Neuronal stem cell (in vitro differentiated cells): ENCODE measurements at regions not wholly inside any gene's neighbourhood (a gene's known extent, or its start where the extent isn't known, plus 50 kb on each side); places are given as distances from the start of the nearest gene placed in this dataset.
"Not testable (repeated sequence)": the region's sequence is repeated elsewhere in the genome, so short reads cannot be mapped to it uniquely, and the experiment has no call there.

ENCODE experiments used
- DNase-seq: peaks from one replicate; pipeline ENCODE4 v3.0.0-alpha.2; 2013; ENCODE audit warnings: low spot score
- H2AFZ ChIP-seq: one replicate; pipeline ENCODE4 v1.6.1; 2013; ENCODE audit warnings: mild to moderate bottlenecking, low read length, inconsistent platforms
- H2AK5ac ChIP-seq: 2 replicates; pipeline ENCODE4 v1.6.1; 2013; ENCODE audit warnings: low read depth, mild to moderate bottlenecking, inconsistent platforms, low read length, moderate library complexity, mixed read lengths
- H2BK120ac ChIP-seq: 2 replicates; pipeline ENCODE4 v1.6.1; 2013; ENCODE audit warnings: low read depth, mild to moderate bottlenecking, inconsistent platforms, low read length, moderate library complexity, mixed read lengths
- H2BK12ac ChIP-seq: one replicate; pipeline ENCODE4 v1.6.1; 2013; ENCODE audit warnings: low read length, inconsistent platforms
- H2BK15ac ChIP-seq: 2 replicates; pipeline ENCODE4 v1.6.1; 2013; ENCODE audit warnings: mild to moderate bottlenecking, low read length, inconsistent platforms, mixed read lengths
- H2BK5ac ChIP-seq: one replicate; pipeline ENCODE4 v1.6.1; 2013; ENCODE audit warnings: inconsistent platforms, mild to moderate bottlenecking, low read length, moderate library complexity
- H3K14ac ChIP-seq: one replicate; pipeline ENCODE4 v1.6.1; 2013; ENCODE audit warnings: low read length, inconsistent platforms
- H3K18ac ChIP-seq: 2 replicates; pipeline ENCODE4 v1.6.1; 2013; ENCODE audit warnings: low read length, inconsistent platforms
- H3K23ac ChIP-seq: 2 replicates; pipeline ENCODE4 v1.6.1; 2013; ENCODE audit warnings: low read depth, mild to moderate bottlenecking, mixed read lengths, low read length, inconsistent platforms; ENCODE audit not compliant: poor library complexity
- H3K27ac ChIP-seq: replicated peaks from 3 replicates; pipeline ENCODE4 v1.5.1; 2013; ENCODE audit warnings: low read length, inconsistent platforms
- H3K27me3 ChIP-seq, 3 experiments: 2 replicates each; pipeline ENCODE4 v1.6.1; 2013; ENCODE audit warnings: low read length in 3 of 3, mild to moderate bottlenecking in 2 of 3, inconsistent platforms in 1 of 3, low read depth in 1 of 3, mixed read lengths in 1 of 3, moderate library complexity in 1 of 3; ENCODE audit not compliant: control insufficient read depth in 3 of 3, insufficient read depth in 3 of 3
- H3K36me3 ChIP-seq, 2 donors: replicated peaks in 1 of 2; 2 replicates each; pipeline ENCODE4 v1.6.1; 2013; ENCODE audit warnings: low read length in 2 of 2; ENCODE audit not compliant: control insufficient read depth in 2 of 2, insufficient read depth in 2 of 2
- H3K4ac ChIP-seq: 2 replicates; pipeline ENCODE4 v1.6.1; 2013; ENCODE audit warnings: inconsistent platforms, mild to moderate bottlenecking, low read length, moderate library complexity
- H3K4me1 ChIP-seq, 2 donors: 1 replicate in 1 of 2; 2 replicates in 1 of 2; pipeline ENCODE4 v1.6.1; 2013; ENCODE audit warnings: low read length in 2 of 2, low read depth in 1 of 2; ENCODE audit not compliant: control insufficient read depth in 2 of 2, insufficient read depth in 1 of 2
- H3K4me2 ChIP-seq: one replicate; pipeline ENCODE4 v1.6.1; 2013; ENCODE audit warnings: mild to moderate bottlenecking, low read length, inconsistent platforms; ENCODE audit not compliant: insufficient read depth, poor library complexity, severe bottlenecking
- H3K4me3 ChIP-seq, 2 donors: 2 replicates each; pipeline ENCODE4 v1.5.1; 2013; ENCODE audit warnings: low read length in 2 of 2, mild to moderate bottlenecking in 2 of 2, inconsistent platforms in 1 of 2, moderate library complexity in 1 of 2
- H3K79me1 ChIP-seq: one replicate; pipeline ENCODE4 v1.6.1; 2013; ENCODE audit warnings: low read depth, mild to moderate bottlenecking, inconsistent platforms, low read length, moderate library complexity
- H3K9ac ChIP-seq: one replicate; pipeline ENCODE4 v1.6.1; 2013; ENCODE audit warnings: mild to moderate bottlenecking, low read depth, low read length, inconsistent platforms; ENCODE audit not compliant: poor library complexity
- H3K9me3 ChIP-seq, 2 donors: replicated peaks in 1 of 2; 2 replicates each; pipeline versions ENCODE3 to v1.6.1; 2013; ENCODE audit warnings: low read length in 2 of 2, mild to moderate bottlenecking in 2 of 2, inconsistent platforms in 1 of 2, low read depth in 1 of 2, mixed read lengths in 1 of 2, moderate library complexity in 1 of 2; ENCODE audit not compliant: control insufficient read depth in 2 of 2, insufficient read depth in 1 of 2
- H4K8ac ChIP-seq: one replicate; pipeline ENCODE4 v1.6.1; 2013; ENCODE audit warnings: low read depth, mild to moderate bottlenecking, inconsistent platforms, low read length, moderate library complexity
- H4K91ac ChIP-seq: one replicate; pipeline ENCODE4 v1.6.1; 2013; ENCODE audit warnings: low read length, low read depth, mild to moderate bottlenecking, inconsistent platforms; ENCODE audit not compliant: poor library complexity
- WGBS, 2 donors: extraction: QIAGEN DNeasy Blood & Tissue Kit; methylation state at CpG; one replicate each; pipeline ENCODE4 v1.1.7; 2013; ENCODE audit warnings: missing lambda C conversion rate in 2 of 2, mixed read lengths in 1 of 2; ENCODE audit not compliant: insufficient read length in 2 of 2, insufficient replicate concordance in 1 of 2; ENCODE audit errors: extremely low coverage in 2 of 2; 5-methylcytosine and 5-hydroxymethylcytosine counted together

DNA sequence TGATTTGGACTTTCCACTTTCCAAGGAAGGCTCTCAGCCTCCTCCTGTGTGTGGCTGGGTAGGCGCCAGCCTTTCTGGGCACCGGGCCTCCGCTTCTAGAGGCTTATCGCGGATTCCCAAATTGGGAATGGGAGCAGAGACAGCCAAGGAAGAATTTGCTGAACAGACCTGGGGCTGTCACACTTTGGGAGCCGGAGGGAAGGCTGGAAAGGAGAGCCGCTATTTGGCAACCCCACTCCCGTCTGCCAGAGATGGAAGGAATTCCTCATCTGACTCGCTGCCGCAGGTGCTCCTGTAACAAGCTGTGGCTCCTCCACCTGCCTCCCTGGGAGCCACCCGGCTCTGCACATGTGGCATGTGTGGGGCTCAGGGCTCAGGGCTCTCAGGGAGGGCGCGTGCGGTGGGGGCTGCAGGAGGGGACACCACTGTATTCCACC, 50.8 kb upstream of the ECHDC3 start:
- Histone ChIP-seq H2BK15ac (no peak overlapping the region), H3K9ac (no peak overlapping the region), H3K23ac (no peak overlapping the region), H2BK12ac (no peak overlapping the region), H3K4me3 (no peak overlapping the region), H4K91ac (no peak overlapping the region), H3K18ac (no peak overlapping the region), H3K4me2 (no peak overlapping the region), H3K14ac (no peak overlapping the region), H3K4me1 (no peaks in the 10 kb centered on the region), H2AFZ (no peak overlapping the region), H2AK5ac (no peak overlapping the region), H3K27me3 (peaks cover 0 to 2% (median 0%) of the 10 kb centered on the region in 3 experiments), H2BK5ac (no peak overlapping the region), H3K79me1 (no peaks in the 10 kb centered on the region), H3K4ac (no peak overlapping the region), H3K9me3 (no peaks in the 10 kb centered on the region), H3K36me3 (no peaks in the 10 kb centered on the region), H3K27ac (no peak overlapping the region), H4K8ac (no peak overlapping the region), H2BK120ac (no peak overlapping the region)
- DNase-seq, result no peak
- WGBS, 2 donors, result no CpG with 5 or more reads among the region's 14 CpGs

DNA sequence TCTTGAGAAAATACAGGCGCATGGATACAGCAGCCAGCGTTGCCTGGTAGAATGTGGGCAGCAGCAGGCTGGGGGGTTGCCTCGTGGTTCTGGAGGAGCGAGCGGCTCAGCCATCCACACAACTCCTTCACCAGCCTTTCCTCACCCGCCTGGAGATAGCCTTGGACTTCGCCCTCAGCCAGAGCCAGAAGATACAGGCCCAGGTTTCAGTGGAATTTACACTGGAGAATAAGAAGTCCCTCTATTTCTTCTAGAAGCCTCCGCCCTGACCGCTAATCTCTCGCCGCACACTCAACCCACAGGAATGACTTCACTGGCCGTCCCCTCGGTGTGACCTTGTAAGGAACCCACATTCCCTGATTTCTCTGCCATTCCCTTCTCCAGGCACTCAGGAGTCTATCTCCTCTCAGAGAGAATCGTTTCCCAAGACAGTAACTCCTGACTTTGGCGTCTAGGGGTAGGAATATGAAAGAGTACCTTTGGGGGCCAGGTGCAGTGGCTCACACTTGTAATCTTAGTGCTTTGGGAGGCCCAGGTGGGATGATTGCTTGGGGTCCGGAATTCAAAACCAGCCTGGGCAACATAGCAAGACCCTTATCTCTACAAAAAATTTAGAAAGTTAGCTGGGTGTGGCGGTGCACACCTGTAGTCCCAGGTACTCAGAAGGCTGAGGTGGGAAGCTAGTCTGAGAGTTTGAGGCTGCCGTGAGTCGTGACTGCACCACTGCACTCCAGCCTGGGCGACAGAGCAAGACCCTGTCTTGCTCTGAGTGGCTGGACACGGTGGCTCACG, 52.0 kb upstream of the ECHDC3 start:
- no peak overlapping the region for H3K27ac ChIP-seq
- H2BK15ac ChIP-seq, result no peak overlapping the region
- no peaks in the 10 kb centered on the region for H3K9me3 ChIP-seq
- H3K4ac ChIP-seq, result no peak overlapping the region
- H3K4me3 ChIP-seq, result no peak overlapping the region
- no peak overlapping the region for H3K14ac ChIP-seq
- peaks cover under 1% of the 10 kb centered on the region in 2 donors for H3K4me1 ChIP-seq
- no peaks in the 10 kb centered on the region for H3K79me1 ChIP-seq
- no CpG with 5 or more reads among the region's 22 CpGs for WGBS, 2 donors
- H3K9ac ChIP-seq, result no peak overlapping the region
- no peak overlapping the region for H2BK5ac ChIP-seq
- H3K23ac ChIP-seq, result no peak overlapping the region
- no peak for DNase-seq
- H3K36me3 ChIP-seq, result no peaks in the 10 kb centered on the region
- no peak overlapping the region for H3K4me2 ChIP-seq
- H2AK5ac ChIP-seq, result no peak overlapping the region
- no peak overlapping the region for H2BK120ac ChIP-seq
- H4K91ac ChIP-seq, result no peak overlapping the region
- H2AFZ ChIP-seq, result no peak overlapping the region
- peaks cover 0 to 2% (median 0%) of the 10 kb centered on the region in 3 experiments for H3K27me3 ChIP-seq
- H2BK12ac ChIP-seq, result no peak overlapping the region
- H4K8ac ChIP-seq, result no peak overlapping the region
- peak overlapping the region; percentile 19 for H3K18ac ChIP-seq

DNA sequence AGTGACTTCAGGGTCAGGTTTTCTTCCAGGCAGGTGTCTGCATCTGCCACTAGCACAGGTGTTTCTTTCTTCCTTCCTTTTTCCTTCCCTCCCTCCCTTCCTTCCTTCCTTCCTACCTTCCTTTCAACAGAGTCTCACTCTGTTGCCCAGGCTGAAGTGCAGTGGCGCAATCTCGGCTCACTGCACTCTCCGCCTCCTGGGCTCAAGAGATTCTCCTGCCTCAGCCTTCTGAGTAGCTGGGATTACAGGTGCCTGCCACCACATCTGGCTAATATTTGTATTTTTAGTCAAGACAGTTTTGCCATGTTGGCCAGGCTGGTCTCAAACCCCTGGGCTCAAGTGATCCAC, 53.8 kb upstream of the ECHDC3 start:
- H4K91ac ChIP-seq, DNase-seq, H3K18ac ChIP-seq, H2BK15ac ChIP-seq, H2AFZ ChIP-seq, H4K8ac ChIP-seq, H3K23ac ChIP-seq, H3K27me3 ChIP-seq, H2BK120ac ChIP-seq, H3K36me3 ChIP-seq, H3K79me1 ChIP-seq, H3K14ac ChIP-seq, H3K4me3 ChIP-seq, H3K4me1 ChIP-seq, H3K4ac ChIP-seq, H2AK5ac ChIP-seq, H2BK12ac ChIP-seq, H3K27ac ChIP-seq, H3K4me2 ChIP-seq, H2BK5ac ChIP-seq, H3K9me3 ChIP-seq: not testable (repeated sequence)
- WGBS, 2 donors, result no CpG with 5 or more reads among the region's 3 CpGs
- peak overlapping the region; percentile 9 for H3K9ac ChIP-seq

DNA sequence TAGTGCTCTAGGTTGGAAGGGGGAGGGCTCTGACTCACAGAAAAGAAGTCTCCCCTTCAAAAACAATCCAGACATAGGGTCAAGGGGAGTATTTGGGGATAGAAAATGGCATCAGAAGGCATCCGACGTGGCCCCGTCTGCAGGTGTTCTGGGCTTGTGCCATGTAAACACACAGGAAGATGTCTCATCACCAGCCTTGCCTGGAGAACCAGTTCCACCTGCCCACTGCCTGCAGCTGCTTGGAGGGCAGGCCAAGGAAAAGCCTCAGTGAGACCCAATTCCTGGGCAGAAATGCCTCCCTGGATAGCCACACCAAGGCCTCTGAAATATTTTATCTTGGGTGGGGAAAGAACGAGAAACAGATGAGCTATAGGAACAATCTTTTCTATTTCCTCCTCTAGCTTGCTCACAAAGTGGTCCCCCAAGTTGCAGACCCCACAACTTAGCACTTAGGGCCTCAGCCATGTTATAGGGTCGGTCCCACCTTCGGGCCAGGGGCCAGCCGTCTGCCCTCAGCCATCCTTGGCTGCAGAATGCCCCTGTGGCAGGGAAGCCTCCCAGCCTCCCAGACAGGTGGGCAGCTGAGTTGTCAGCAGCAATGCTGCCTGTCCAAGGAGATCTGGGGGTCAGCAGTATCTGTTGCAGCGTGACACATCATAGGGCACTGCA, 54.3 kb upstream of the ECHDC3 start:
- Histone ChIP-seq H3K27ac (no peak overlapping the region), H3K9ac (peak overlapping the region; percentile 9), H2BK15ac (no peak overlapping the region), H3K9me3 (no peaks in the 10 kb centered on the region), H3K36me3 (no peaks in the 10 kb centered on the region), H2BK120ac (no peak overlapping the region), H3K27me3 (peaks cover 0 to 8% (median 0%) of the 10 kb centered on the region in 3 experiments), H2BK12ac (no peak overlapping the region), H3K18ac (no peak overlapping the region), H4K91ac (no peak overlapping the region), H3K23ac (no peak overlapping the region), H3K14ac (no peak overlapping the region), H2BK5ac (no peak overlapping the region), H3K4me1 (peaks cover 2 to 11% of the 10 kb centered on the region in 2 donors), H3K4me2 (no peak overlapping the region), H2AFZ (no peak overlapping the region), H3K4me3 (no peak overlapping the region), H3K79me1 (no peaks in the 10 kb centered on the region), H4K8ac (no peak overlapping the region), H2AK5ac (no peak overlapping the region), H3K4ac (no peak overlapping the region)
- DNase-seq, result no peak
- no CpG with 5 or more reads among the region's 8 CpGs for WGBS, 2 donors
